WTC11 (cell line): ENCODE measurements at regions not wholly inside any gene's neighbourhood (a gene's known extent, or its start where the extent isn't known, plus 50 kb on each side); places are given as distances from the start of the nearest gene placed in this dataset.

ENCODE experiments used
- ATAC-seq: fragments of 200-7000 bp; cut with Tn5 transposase; 2 replicates; pipeline ENCODE4 v1.10.0; 2021; ENCODE audit warnings: mild to moderate bottlenecking, moderate library complexity
- CTCF ChIA-PET: fragments of 300-600 bp; sonication (Branson Sonifier 250); formaldehyde crosslinking; loops from one replicate; lab custom pipeline; 2021; ENCODE audit warnings: antibody characterized with exemption; lab: Charles Lee
- POLR2A ChIA-PET: fragments of 350-600 bp; sonication (Branson Sonifier 250); formaldehyde crosslinking; loops from one replicate; lab custom pipeline; 2021; ENCODE audit warnings: antibody characterized with exemption; lab: Charles Lee
- DNase-seq: peaks from one replicate; pipeline ENCODE4 v3.0.0; 2021; ENCODE audit warnings: low spot score
- H3K27ac Mint-ChIP-seq: 2 replicates; pipeline ENCODE4 v1.8.0; 2021; ENCODE audit warnings: mixed read lengths
- H3K27me3 Mint-ChIP-seq: 2 replicates; pipeline ENCODE4 v1.8.0; 2021; ENCODE audit warnings: low read depth, mild to moderate bottlenecking, moderate library complexity, mixed read lengths
- H3K36me3 Mint-ChIP-seq: 2 replicates; pipeline ENCODE4 v1.8.0; 2021; ENCODE audit warnings: mixed read lengths
- H3K4me1 Mint-ChIP-seq: 2 replicates; pipeline ENCODE4 v1.8.0; 2022; ENCODE audit warnings: mixed read lengths
- H3K4me3 Mint-ChIP-seq: 2 replicates; pipeline ENCODE4 v1.8.0; 2021; ENCODE audit warnings: mild to moderate bottlenecking, moderate library complexity, mixed read lengths
- H3K9me3 Mint-ChIP-seq: 2 replicates; pipeline ENCODE4 v1.8.0; 2021; ENCODE audit warnings: mixed read lengths
- CREM ChIP-seq: sonication (generic); formaldehyde crosslinking; IDR thresholded peaks from 2 replicates; pipeline ENCODE4 v1.8.1; 2022; ENCODE audit warnings: mild to moderate bottlenecking, missing genetic modification reagents, moderate library complexity
- FOXJ3 ChIP-seq: sonication (generic); formaldehyde crosslinking; IDR thresholded peaks from 2 replicates; pipeline ENCODE4 v1.9.0; 2021; ENCODE audit warnings: missing genetic modification reagents, mild to moderate bottlenecking, borderline replicate concordance
- KAT7 ChIP-seq: sonication (generic); formaldehyde crosslinking; IDR thresholded peaks from 2 replicates; pipeline ENCODE4 v1.8.1; 2023; ENCODE audit warnings: missing genetic modification reagents, mild to moderate bottlenecking, borderline replicate concordance
- MXD4 ChIP-seq: fragments of 250-450 bp; sonication (Bioruptor Pico); IDR thresholded peaks from 2 replicates; pipeline ENCODE4 v1.8.0; 2021; ENCODE audit warnings: mild to moderate bottlenecking, moderate library complexity, borderline replicate concordance
- NFATC4 ChIP-seq: fragments of 250-450 bp; sonication (Bioruptor Pico); IDR thresholded peaks from 2 replicates; pipeline ENCODE4 v1.9.0; 2021; ENCODE audit warnings: mild to moderate bottlenecking
- NFYB ChIP-seq: sonication (generic); formaldehyde crosslinking; conservative IDR thresholded peaks from 2 replicates; pipeline ENCODE4 v1.8.0; 2022; ENCODE audit warnings: low read depth, missing genetic modification reagents
- PRRX2 ChIP-seq: fragments of 250-450 bp; sonication (Bioruptor Pico); IDR thresholded peaks from 2 replicates; pipeline ENCODE4 v1.8.0; 2021; ENCODE audit warnings: mild to moderate bottlenecking
- RORB ChIP-seq: fragments of 250-450 bp; sonication (Bioruptor Pico); IDR thresholded peaks from 2 replicates; pipeline ENCODE4 v1.9.0; 2021; ENCODE audit warnings: mild to moderate bottlenecking
- TEAD1 ChIP-seq: sonication (generic); formaldehyde crosslinking; IDR thresholded peaks from 2 replicates; pipeline ENCODE4 v1.8.0; 2022; ENCODE audit warnings: mild to moderate bottlenecking, missing genetic modification reagents
- TP53 ChIP-seq: sonication (generic); formaldehyde crosslinking; IDR thresholded peaks from 2 replicates; pipeline ENCODE4 v1.8.1; 2023; ENCODE audit warnings: mild to moderate bottlenecking, missing genetic modification reagents
- ZNF219 ChIP-seq: sonication (generic); formaldehyde crosslinking; IDR thresholded peaks from 2 replicates; pipeline ENCODE4 v1.8.0; 2023; ENCODE audit warnings: missing genetic modification reagents, mild to moderate bottlenecking, borderline replicate concordance
- ZNF263 ChIP-seq: sonication (generic); formaldehyde crosslinking; IDR thresholded peaks from 2 replicates; pipeline ENCODE4 v1.8.1; 2022; ENCODE audit warnings: low read depth, mild to moderate bottlenecking, moderate library complexity, missing genetic modification reagents
- TF ChIP-seq, protein P1 (sequence below): sonication (generic); formaldehyde crosslinking; IDR thresholded peaks from 2 replicates; pipeline ENCODE4 v1.8.1; 2022; ENCODE audit warnings: low read depth, mild to moderate bottlenecking, moderate library complexity, missing genetic modification reagents, borderline replicate concordance
- TF ChIP-seq, protein P2 (sequence below): sonication (generic); formaldehyde crosslinking; IDR thresholded peaks from 2 replicates; pipeline ENCODE4 v1.8.1; 2022; ENCODE audit warnings: low read depth, missing genetic modification reagents, borderline replicate concordance
- TF ChIP-seq, protein P3 (sequence below): sonication (generic); formaldehyde crosslinking; IDR thresholded peaks from 2 replicates; pipeline ENCODE4 v1.8.0; 2023; ENCODE audit warnings: mild to moderate bottlenecking, missing genetic modification reagents
- TF ChIP-seq, protein P4 (sequence below): sonication (generic); formaldehyde crosslinking; IDR thresholded peaks from 2 replicates; pipeline ENCODE4 v1.8.1; 2023; ENCODE audit warnings: mild to moderate bottlenecking, moderate library complexity, missing genetic modification reagents
- TF ChIP-seq, protein P5 (sequence below): sonication (generic); formaldehyde crosslinking; IDR thresholded peaks from 2 replicates; pipeline ENCODE4 v1.8.1; 2022; ENCODE audit warnings: missing genetic modification reagents, borderline replicate concordance
- TF ChIP-seq, protein P6 (sequence below): sonication (generic); formaldehyde crosslinking; IDR thresholded peaks from 2 replicates; pipeline ENCODE4 v1.8.1; 2023; ENCODE audit warnings: mild to moderate bottlenecking, missing genetic modification reagents, borderline replicate concordance
- TF ChIP-seq, protein P7 (sequence below): sonication (generic); formaldehyde crosslinking; IDR thresholded peaks from 2 replicates; pipeline ENCODE4 v1.8.0; 2023; ENCODE audit warnings: missing genetic modification reagents

DNA sequence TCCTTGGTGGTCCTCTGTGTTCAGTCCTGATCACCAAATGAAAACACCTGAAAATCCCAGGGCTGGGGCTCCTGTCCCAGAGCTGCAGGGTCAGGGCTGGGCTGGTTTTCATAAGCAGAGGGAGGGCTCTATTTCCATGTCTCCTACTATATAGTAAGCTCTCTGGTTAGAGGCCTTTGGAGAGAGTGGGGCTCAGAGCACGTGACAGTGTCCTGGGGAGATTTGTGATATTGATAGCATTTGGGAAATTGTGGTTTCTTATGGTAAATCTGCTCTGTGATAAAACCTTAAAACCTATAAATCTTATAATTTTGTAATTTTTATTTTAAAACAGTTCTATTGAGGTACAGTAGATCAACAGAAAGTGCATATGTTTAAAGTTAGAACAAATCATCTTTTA, 1202.2 kb downstream of the TMEM121 start:
- Mint-ChIP-seq H3K4me1 (no peaks in the 10 kb centered on the region), H3K36me3 (no peaks in the 10 kb centered on the region), H3K9me3 (no peaks in the 10 kb centered on the region), H3K4me3 (no peak overlapping the region), H3K27me3 (no peaks in the 10 kb centered on the region), H3K27ac (no peak overlapping the region)
- ChIA-PET POLR2A (no interaction called here), CTCF (no interaction called here)
- TF ChIP-seq RORB (no peak), NFYB (no peak), ZNF219 (CRISPR knock-in tag) (no peak), TP53 (no peak), MXD4 (CRISPR knock-in tag) (no peak), ZNF263 (no peak), CREM (CRISPR knock-in tag) (no peak), TEAD1 (CRISPR knock-in tag) (no peak), NFATC4 (no peak), KAT7 (CRISPR knock-in tag) (no peak), FOXJ3 (CRISPR knock-in tag) (no peak), PRRX2 (no peak)
- TF ChIP-seq, protein P1, sequence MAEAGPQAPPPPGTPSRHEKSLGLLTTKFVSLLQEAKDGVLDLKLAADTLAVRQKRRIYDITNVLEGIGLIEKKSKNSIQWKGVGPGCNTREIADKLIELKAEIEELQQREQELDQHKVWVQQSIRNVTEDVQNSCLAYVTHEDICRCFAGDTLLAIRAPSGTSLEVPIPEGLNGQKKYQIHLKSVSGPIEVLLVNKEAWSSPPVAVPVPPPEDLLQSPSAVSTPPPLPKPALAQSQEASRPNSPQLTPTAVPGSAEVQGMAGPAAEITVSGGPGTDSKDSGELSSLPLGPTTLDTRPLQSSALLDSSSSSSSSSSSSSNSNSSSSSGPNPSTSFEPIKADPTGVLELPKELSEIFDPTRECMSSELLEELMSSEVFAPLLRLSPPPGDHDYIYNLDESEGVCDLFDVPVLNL (CRISPR knock-in tag) = no peak
- TF ChIP-seq, protein P2, sequence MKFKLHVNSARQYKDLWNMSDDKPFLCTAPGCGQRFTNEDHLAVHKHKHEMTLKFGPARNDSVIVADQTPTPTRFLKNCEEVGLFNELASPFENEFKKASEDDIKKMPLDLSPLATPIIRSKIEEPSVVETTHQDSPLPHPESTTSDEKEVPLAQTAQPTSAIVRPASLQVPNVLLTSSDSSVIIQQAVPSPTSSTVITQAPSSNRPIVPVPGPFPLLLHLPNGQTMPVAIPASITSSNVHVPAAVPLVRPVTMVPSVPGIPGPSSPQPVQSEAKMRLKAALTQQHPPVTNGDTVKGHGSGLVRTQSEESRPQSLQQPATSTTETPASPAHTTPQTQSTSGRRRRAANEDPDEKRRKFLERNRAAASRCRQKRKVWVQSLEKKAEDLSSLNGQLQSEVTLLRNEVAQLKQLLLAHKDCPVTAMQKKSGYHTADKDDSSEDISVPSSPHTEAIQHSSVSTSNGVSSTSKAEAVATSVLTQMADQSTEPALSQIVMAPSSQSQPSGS = no peak
- TF ChIP-seq, protein P3, sequence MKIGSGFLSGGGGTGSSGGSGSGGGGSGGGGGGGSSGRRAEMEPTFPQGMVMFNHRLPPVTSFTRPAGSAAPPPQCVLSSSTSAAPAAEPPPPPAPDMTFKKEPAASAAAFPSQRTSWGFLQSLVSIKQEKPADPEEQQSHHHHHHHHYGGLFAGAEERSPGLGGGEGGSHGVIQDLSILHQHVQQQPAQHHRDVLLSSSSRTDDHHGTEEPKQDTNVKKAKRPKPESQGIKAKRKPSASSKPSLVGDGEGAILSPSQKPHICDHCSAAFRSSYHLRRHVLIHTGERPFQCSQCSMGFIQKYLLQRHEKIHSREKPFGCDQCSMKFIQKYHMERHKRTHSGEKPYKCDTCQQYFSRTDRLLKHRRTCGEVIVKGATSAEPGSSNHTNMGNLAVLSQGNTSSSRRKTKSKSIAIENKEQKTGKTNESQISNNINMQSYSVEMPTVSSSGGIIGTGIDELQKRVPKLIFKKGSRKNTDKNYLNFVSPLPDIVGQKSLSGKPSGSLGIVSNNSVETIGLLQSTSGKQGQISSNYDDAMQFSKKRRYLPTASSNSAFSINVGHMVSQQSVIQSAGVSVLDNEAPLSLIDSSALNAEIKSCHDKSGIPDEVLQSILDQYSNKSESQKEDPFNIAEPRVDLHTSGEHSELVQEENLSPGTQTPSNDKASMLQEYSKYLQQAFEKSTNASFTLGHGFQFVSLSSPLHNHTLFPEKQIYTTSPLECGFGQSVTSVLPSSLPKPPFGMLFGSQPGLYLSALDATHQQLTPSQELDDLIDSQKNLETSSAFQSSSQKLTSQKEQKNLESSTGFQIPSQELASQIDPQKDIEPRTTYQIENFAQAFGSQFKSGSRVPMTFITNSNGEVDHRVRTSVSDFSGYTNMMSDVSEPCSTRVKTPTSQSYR = no peak
- TF ChIP-seq, protein P4, sequence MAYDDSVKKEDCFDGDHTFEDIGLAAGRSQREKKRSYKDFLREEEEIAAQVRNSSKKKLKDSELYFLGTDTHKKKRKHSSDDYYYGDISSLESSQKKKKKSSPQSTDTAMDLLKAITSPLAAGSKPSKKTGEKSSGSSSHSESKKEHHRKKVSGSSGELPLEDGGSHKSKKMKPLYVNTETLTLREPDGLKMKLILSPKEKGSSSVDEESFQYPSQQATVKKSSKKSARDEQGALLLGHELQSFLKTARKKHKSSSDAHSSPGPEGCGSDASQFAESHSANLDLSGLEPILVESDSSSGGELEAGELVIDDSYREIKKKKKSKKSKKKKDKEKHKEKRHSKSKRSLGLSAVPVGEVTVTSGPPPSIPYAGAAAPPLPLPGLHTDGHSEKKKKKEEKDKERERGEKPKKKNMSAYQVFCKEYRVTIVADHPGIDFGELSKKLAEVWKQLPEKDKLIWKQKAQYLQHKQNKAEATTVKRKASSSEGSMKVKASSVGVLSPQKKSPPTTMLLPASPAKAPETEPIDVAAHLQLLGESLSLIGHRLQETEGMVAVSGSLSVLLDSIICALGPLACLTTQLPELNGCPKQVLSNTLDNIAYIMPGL (CRISPR knock-in tag) = no peak
- TF ChIP-seq, protein P5, sequence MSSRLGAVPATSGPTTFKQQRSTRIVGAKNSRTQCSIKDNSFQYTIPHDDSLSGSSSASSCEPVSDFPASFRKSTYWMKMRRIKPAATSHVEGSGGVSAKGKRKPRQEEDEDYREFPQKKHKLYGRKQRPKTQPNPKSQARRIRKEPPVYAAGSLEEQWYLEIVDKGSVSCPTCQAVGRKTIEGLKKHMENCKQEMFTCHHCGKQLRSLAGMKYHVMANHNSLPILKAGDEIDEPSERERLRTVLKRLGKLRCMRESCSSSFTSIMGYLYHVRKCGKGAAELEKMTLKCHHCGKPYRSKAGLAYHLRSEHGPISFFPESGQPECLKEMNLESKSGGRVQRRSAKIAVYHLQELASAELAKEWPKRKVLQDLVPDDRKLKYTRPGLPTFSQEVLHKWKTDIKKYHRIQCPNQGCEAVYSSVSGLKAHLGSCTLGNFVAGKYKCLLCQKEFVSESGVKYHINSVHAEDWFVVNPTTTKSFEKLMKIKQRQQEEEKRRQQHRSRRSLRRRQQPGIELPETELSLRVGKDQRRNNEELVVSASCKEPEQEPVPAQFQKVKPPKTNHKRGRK (CRISPR knock-in tag) = no peak
- TF ChIP-seq, protein P6, sequence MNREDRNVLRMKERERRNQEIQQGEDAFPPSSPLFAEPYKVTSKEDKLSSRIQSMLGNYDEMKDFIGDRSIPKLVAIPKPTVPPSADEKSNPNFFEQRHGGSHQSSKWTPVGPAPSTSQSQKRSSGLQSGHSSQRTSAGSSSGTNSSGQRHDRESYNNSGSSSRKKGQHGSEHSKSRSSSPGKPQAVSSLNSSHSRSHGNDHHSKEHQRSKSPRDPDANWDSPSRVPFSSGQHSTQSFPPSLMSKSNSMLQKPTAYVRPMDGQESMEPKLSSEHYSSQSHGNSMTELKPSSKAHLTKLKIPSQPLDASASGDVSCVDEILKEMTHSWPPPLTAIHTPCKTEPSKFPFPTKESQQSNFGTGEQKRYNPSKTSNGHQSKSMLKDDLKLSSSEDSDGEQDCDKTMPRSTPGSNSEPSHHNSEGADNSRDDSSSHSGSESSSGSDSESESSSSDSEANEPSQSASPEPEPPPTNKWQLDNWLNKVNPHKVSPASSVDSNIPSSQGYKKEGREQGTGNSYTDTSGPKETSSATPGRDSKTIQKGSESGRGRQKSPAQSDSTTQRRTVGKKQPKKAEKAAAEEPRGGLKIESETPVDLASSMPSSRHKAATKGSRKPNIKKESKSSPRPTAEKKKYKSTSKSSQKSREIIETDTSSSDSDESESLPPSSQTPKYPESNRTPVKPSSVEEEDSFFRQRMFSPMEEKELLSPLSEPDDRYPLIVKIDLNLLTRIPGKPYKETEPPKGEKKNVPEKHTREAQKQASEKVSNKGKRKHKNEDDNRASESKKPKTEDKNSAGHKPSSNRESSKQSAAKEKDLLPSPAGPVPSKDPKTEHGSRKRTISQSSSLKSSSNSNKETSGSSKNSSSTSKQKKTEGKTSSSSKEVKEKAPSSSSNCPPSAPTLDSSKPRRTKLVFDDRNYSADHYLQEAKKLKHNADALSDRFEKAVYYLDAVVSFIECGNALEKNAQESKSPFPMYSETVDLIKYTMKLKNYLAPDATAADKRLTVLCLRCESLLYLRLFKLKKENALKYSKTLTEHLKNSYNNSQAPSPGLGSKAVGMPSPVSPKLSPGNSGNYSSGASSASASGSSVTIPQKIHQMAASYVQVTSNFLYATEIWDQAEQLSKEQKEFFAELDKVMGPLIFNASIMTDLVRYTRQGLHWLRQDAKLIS = no peak
- TF ChIP-seq, protein P7, sequence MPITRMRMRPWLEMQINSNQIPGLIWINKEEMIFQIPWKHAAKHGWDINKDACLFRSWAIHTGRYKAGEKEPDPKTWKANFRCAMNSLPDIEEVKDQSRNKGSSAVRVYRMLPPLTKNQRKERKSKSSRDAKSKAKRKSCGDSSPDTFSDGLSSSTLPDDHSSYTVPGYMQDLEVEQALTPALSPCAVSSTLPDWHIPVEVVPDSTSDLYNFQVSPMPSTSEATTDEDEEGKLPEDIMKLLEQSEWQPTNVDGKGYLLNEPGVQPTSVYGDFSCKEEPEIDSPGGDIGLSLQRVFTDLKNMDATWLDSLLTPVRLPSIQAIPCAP = no peak
- no peak for ATAC-seq
- no peak for DNase-seq
